Activated CD8-positive, alpha-beta memory T cell treated with anti-CD3 and anti-CD28 coated beads for 4 hours (primary cell): ENCODE measurements at regions not wholly inside any gene's neighbourhood (a gene's known extent, or its start where the extent isn't known, plus 50 kb on each side); places are given as distances from the start of the nearest gene placed in this dataset.

Experiments
- DNase-seq, 2 donors: peaks; one replicate each; pipeline ENCODE4 v3.0.0-alpha.2; 2020; ENCODE audit warnings: low read depth in 2 of 2

- DNase-seq: no peak
These were observed 1193.3 kb downstream of the FLRT2 start for GRCh38 chr14:86723254-86723624.

DNA sequence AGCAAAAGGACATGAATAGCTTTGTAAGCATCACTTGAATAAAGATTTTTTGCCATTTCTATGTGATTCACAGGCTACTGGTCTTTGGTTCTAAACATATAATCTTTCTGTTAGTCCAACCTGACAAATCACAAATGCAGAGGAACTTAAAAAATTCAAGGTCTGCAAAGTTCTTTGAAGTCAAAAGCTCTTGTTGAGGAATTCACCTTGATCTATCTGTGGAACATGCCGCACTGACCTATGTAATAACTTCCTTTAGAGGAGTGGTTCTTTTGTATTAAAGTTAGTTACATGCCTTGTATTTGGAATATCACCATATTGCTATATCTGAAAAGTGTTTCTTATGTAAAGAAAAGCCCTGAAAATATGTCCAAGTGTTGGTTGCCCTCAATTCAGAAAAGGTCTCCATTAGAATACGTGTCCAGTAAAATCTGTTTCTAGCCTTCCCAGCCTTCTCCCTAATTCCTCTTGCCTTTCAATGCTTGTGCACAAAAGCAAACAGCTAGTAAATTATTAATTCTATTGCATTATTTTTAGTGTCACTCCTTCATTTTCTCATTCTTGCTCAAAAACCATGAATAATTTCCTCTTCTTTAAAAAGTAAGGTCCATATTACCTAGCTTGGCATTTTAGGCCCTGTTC, 1192.8 kb downstream of the FLRT2 start:
- DNase-seq: no peak

- DNase-seq: no peak
These were observed 1184.6 kb downstream of the FLRT2 start for GRCh38 chr14:86714575-86714974.

DNA sequence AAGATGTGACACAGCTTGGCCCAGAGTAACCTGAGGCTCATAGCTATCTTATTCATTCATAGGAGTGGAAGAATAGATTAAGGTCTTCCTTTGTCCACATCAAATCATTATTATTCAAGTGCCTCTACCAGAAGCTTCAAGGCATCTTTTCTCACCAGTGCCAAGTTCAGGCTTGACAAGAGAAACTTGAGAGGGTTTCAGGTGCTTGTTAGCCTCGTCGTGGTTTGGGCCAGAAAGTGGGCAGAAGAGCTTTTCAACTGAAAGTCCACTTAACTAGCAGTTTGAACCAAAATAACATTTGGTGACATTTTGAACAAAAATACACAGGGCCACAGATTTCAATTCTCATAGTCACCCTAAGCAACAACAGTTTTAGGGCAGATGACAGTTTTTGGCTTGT, 1184.2 kb downstream of the FLRT2 start:
- DNase-seq: no peak

DNA sequence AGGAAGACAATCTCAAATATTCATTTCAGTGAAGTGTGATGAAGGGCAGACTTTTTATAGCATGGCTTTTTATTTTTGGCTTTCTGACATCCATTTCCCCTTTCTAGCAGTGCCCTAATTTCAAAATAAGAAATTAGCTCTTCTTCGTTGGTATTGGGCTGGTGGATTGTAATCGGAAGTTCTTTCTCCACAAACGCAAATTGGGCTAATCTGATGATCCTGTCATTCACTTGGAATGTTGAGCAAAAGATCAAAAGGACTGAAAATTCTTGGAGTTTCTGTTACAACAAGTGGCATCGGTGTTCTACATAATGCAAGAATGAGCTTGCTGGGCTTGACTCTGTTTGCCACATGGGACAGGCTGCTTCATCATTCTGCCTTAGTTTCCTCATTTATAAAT, 1182.8 kb downstream of the FLRT2 start:
- no peak for DNase-seq

DNA sequence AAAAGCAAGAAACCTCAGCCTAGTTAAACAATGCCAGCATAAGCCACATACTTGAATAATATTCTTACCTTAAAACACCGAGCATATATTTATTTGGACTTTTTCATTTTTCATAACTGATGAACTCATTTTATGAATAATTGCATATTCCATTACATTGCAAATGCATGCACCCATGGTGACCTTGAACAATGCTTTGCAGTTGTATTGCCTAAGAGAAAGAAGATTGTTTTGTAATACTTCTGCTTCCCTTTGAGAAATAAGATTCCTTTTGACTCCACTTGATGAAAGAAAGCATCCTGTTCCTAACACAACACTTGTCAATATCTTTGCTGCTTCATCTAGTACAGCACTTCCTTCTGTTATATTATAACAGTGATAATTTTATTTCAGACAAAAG, 1182.2 kb downstream of the FLRT2 start:
- no peak for DNase-seq

DNA sequence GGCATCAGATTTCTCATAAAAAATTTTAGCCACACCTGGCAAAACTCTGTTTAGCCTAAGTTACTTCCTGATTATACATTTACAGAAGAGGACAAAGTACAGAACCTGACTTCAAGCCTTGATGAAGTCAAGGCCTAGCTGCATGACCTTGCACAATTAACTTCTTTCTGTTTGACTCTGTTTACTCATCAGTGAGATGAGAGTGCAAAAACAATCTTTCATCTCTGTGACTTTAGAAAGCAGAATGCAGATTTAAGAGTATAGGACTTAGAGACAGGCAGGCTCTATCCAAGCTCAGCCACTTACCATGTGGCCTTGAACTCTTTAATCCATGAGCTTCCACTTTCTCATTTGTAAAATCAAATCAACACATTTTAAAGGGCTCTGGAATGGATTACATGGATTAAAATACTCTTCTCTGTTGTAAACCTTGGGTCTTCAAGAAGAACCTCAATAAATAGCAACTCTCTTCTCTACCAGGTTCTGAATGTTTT, 1178.9 kb downstream of the FLRT2 start:
- no peak for DNase-seq

GRCh38 chr14:86707071-86707470, 1177.1 kb downstream of the FLRT2 start:
- DNase-seq: no peak

- no peak for DNase-seq
These were observed 1153.6 kb downstream of the FLRT2 start for GRCh38 chr14:86683561-86683960.

- DNase-seq: no peak
These were observed 1145.1 kb downstream of the FLRT2 start for GRCh38 chr14:86675059-86675458.

DNA sequence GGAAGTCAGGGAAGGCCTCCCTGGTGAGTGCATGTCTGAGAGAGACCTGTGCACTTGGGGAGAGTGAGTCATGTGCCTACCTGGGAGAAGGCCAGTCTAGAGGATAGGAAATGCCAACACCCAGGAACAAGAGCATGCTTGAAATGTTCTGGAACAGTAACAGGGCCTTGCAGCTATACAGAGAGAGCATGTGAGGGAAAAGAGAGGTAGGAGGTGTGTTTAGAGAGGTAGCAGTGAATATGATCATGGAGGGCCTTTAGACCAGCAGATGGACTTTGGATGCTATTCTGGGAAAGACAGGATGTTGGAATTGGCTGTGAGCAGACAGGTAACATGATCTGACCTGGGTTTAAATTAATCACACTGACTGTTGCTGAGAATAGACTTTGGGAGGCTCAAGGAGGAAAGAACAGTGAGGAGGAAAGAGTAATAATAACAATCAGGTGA, 1143.6 kb downstream of the FLRT2 start:
- no peak for DNase-seq

- DNase-seq: no peak
These were observed 1142.1 kb downstream of the FLRT2 start for GRCh38 chr14:86672080-86672479.

DNA sequence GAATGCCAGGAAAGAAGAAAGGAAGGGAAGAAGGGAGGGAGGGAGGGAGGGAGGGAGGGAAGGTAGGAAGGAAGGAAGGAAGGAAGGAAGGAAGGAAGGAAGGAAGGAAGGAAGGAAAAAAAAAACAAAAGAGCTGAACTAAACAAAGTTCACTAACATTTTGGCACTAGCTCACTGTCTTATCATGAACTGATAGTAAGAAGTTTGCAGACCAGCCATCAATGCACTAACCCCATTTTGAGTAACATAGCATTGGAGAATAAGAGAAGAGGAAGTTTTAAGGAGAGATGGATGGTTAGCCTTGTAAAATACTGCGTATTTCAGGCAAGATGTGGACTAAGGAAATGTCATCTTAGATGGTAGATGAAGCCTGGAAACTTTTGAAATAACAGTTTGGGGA, 1136.0 kb downstream of the FLRT2 start:
- DNase-seq: no peak

DNA sequence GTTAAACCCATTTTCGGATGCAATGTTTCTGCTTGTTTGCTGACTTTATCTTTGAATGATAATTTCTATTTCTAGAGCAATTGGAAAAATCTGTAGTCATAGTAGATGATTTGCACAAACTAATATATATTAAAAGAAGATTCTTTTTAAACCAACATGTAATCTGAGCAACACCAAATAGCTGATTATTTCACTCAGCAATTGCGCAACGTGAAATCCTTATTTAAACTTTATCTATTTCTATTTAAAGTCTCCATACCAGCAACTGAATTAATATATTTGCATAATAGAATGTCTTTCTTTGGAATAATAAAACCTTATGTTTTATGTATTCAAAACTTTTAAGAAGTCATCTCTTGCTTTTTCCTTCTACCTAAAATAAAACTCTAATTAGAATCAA, 1132.4 kb downstream of the FLRT2 start:
- no peak for DNase-seq

GRCh38 chr14:86654558-86655184, 1124.7 kb downstream of the FLRT2 start:
- no peak for DNase-seq

- no peak for DNase-seq
These were observed 1122.6 kb downstream of the FLRT2 start for GRCh38 chr14:86652526-86652925.

- no peak for DNase-seq
These were observed 1117.0 kb downstream of the FLRT2 start for GRCh38 chr14:86646696-86647690.

DNA sequence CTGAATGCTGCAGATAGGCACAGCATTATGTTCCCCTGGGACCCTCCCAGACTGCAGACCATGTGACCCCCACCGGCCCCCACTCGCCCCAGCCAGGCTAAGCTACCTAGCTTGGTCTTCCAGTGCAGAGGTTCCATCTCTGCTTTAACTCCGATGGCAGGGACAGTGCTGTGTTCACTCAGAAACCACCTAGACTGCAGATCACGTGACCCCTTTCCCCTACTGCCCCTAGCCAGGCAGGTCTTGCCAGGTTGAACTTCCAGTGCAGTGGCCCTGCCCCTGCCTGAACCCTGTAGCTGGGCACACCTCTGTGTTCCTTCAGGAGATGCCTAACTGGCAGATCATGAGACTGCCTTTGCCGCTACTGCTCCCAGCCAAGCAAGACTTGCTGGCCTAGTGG, 1116.2 kb downstream of the FLRT2 start:
- DNase-seq: no peak

GRCh38 chr14:86641310-86641709, 1111.4 kb downstream of the FLRT2 start:
- DNase-seq: no peak

- DNase-seq: no peak
These were observed 1110.3 kb downstream of the FLRT2 start for GRCh38 chr14:86640288-86640687.

DNA sequence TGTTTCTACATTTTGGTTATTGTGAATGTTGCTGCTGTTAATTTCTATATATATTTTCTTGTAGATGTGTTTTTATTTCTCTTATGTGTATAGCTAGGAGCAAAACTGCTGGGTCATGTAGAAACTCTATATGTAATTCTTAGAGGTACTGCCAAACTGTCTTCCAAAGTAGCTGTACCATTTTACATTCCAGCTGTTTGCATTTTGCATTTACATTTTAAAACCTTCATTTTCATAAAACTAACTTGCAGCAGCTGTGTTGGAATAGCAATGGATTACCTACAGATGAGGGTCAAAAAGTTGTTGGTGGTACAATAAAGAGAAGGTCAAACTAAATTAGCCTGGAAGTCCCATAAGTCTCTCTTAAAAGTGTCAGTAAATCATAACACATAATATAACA, 1109.7 kb downstream of the FLRT2 start:
- no peak for DNase-seq

DNA sequence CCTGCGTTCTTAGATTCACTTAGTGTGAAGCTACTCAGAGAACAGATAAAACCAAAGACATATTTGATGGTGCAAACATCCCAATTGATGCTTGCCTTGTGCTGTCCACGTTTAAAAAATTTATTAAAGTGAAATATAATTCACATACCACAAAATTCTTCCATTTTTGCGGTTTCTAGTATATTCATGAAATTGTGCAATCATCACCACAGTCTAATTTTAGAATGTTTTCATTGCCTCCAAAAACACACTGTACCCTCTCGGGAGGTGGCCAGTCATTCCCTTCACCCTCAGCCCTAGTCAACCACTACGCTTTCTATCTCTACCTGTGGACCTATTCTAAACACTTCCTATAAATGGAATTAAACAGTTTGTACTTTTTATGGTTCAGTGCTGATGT, 1109.2 kb downstream of the FLRT2 start:
- no peak for DNase-seq
